ENCODE measurements at regions not wholly inside any gene's neighbourhood (a gene's known extent, or its start where the extent isn't known, plus 50 kb on each side); places are given as distances from the start of the nearest gene placed in this dataset.
"Not testable (repeated sequence)": the region's sequence is repeated elsewhere in the genome, so short reads cannot be mapped to it uniquely, and the experiment has no call there.

GRCh38 chr2:215535125-215535668 lies 99.3 kb upstream of the FN1 start:
- Histone ChIP-seq H3K9me3 (peaks cover 6 to 24% of the 10 kb centered on the region in 2 donors), H3K27me3 (no peaks in the 10 kb centered on the region), H3K27ac (peak overlapping the region; percentile 29 to 35), H3K36me3 (no peaks in the 10 kb centered on the region), H3K4me3 (no peak overlapping the region), H3K4me1 (peaks cover 12 to 22% of the 10 kb centered on the region in 2 donors)
- TF ChIP-seq, protein P1, sequence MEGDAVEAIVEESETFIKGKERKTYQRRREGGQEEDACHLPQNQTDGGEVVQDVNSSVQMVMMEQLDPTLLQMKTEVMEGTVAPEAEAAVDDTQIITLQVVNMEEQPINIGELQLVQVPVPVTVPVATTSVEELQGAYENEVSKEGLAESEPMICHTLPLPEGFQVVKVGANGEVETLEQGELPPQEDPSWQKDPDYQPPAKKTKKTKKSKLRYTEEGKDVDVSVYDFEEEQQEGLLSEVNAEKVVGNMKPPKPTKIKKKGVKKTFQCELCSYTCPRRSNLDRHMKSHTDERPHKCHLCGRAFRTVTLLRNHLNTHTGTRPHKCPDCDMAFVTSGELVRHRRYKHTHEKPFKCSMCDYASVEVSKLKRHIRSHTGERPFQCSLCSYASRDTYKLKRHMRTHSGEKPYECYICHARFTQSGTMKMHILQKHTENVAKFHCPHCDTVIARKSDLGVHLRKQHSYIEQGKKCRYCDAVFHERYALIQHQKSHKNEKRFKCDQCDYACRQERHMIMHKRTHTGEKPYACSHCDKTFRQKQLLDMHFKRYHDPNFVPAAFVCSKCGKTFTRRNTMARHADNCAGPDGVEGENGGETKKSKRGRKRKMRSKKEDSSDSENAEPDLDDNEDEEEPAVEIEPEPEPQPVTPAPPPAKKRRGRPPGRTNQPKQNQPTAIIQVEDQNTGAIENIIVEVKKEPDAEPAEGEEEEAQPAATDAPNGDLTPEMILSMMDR (IDR thresholded peaks at IDR 0.05) = no peak
- DNase-seq (ENCODE audit: low spot score in 2 of 2) = no peak
- intact Hi-C loops (cut with DNase I) = loop anchor here (5.0 kb wide), 1 partner anchor 67 kb away; no protein-coding TSS in a partner anchor

- Histone ChIP-seq H3K9me3 (peaks cover 6 to 24% of the 10 kb centered on the region in 2 donors), H3K4me1 (peaks cover 12 to 22% of the 10 kb centered on the region in 2 donors)
- H3K27ac ChIP-seq; DNase-seq (ENCODE audit: low spot score in 2 of 2); H3K27me3 ChIP-seq; H3K4me3 ChIP-seq; H3K36me3 ChIP-seq; intact Hi-C loops (cut with DNase I): not testable (repeated sequence)
Measured at GRCh38 chr2:215533716-215534115, 97.8 kb upstream of the FN1 start.

DNA sequence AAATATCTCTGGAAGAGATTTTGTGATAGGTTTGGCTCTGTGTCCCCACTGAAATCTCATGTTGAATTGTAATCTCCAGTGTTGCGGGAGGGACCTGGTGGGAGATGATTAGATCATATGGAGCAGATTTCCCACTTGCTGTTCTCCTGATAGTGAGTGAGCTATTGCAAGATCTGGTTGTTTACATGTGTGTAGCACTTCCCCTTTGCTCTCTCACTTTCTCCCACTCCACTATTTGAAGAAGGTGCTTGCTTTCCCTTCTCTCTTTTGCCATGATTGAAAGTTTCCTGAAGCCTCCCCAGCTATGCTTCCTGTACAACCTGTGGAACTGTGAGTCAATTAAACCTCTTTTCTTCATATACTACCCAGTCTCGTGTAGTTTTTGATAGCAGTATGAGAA lies 97.0 kb upstream of the FN1 start:
- Histone ChIP-seq H3K27me3 (no peaks in the 10 kb centered on the region), H3K9me3 (peaks cover 6 to 24% of the 10 kb centered on the region in 2 donors), H3K36me3 (no peaks in the 10 kb centered on the region), H3K4me1 (peaks cover 12 to 24% of the 10 kb centered on the region in 2 donors), H3K4me3 (no peak overlapping the region), H3K27ac (peak overlapping the region; percentile 59 to 90)
- TF ChIP-seq, protein P1 (IDR thresholded peaks at IDR 0.05) = no peak
- no peak for DNase-seq (ENCODE audit: low spot score in 2 of 2)
- intact Hi-C loops (cut with DNase I) = no loop called here

DNA sequence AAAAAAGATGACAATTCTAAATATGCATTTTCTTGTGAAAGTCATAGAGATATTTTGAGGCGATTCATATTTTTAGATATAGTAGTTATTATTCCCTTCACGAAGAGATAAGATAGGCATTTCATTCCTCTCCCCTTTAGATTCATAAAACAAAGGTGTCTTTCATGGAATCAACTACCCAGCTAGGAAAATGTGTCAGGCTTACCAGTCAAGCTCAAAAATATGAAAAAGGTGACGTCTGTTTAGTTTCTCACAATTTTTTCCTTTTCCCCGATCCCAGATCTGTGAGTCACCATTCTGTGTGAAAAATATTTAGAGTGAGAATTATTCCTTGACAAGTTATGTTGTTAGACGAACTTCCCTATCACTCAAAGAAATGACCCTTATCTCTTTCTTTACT lies 95.4 kb upstream of the FN1 start:
- Histone ChIP-seq H3K4me3 (no peak overlapping the region), H3K27me3 (no peaks in the 10 kb centered on the region), H3K4me1 (peaks cover 10 to 16% of the 10 kb centered on the region in 2 donors), H3K27ac (peak overlapping the region; percentile 79 to 90), H3K36me3 (no peaks in the 10 kb centered on the region), H3K9me3 (peaks cover 6 to 24% of the 10 kb centered on the region in 2 donors)
- intact Hi-C loops (cut with DNase I) = no loop called here
- DNase-seq (ENCODE audit: low spot score in 2 of 2) = no peak
- TF ChIP-seq, protein P1 (IDR thresholded peaks at IDR 0.05) = no peak

- H3K9me3 ChIP-seq = peaks cover 6 to 24% of the 10 kb centered on the region in 2 donors
- H3K4me1 ChIP-seq = peaks cover 8 to 9% of the 10 kb centered on the region in 2 donors
- H3K27me3 ChIP-seq = no peaks in the 10 kb centered on the region
- no peaks in the 10 kb centered on the region for H3K36me3 ChIP-seq
- TF ChIP-seq, protein P1 (IDR thresholded peaks at IDR 0.05) = no peak
- intact Hi-C loops (cut with DNase I) = no loop called here
- no peak for DNase-seq (ENCODE audit: low spot score in 2 of 2)
- H3K27ac ChIP-seq = peak overlapping the region; percentile 79 to 90
- no peak overlapping the region for H3K4me3 ChIP-seq
Measured at GRCh38 chr2:215530191-215530968, 94.5 kb upstream of the FN1 start.

- H3K4me1 ChIP-seq = peaks cover 8% of the 10 kb centered on the region in 2 donors
- H3K9me3 ChIP-seq = peaks cover 6 to 14% of the 10 kb centered on the region in 2 donors
- DNase-seq (ENCODE audit: low spot score in 2 of 2) = no peak
- intact Hi-C loops (cut with DNase I) = no loop called here
- H3K36me3 ChIP-seq = no peaks in the 10 kb centered on the region
- H3K27me3 ChIP-seq = no peaks in the 10 kb centered on the region
- H3K27ac ChIP-seq = peak overlapping the region; percentile 79 to 90
- TF ChIP-seq, protein P1 (IDR thresholded peaks at IDR 0.05) = no peak
- no peak overlapping the region for H3K4me3 ChIP-seq
Measured at GRCh38 chr2:215529271-215529670, 93.4 kb upstream of the FN1 start.

Data from ascending aorta (tissue), 2 donors.